ENCODE measurements at regions not wholly inside any gene's neighbourhood (a gene's known extent, or its start where the extent isn't known, plus 50 kb on each side); places are given as distances from the start of the nearest gene placed in this dataset.

DNA sequence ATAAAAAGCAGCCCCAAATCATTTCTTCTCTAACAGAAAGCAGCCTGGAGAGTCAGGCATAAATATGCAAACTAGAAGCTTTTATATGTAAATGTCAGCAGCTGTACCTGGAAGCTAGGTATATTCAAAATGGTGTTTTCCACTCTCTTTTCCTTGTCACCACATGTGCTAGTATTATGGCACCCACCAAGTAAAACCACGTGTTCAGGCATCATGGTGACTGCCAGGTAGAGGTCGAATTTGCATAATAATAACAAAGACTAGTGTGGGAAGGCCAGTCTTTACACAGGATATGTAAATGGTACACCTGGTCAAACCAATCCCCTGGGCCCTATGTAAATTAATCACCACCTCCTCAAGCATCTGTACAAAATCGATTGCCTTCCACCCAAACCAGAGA lies 124.0 kb downstream of the MMUT start:
- dilution Hi-C loops (cut with MboI; ENCODE audit: extremely low pct_ligation_motif_present, low sequenced_read_pairs) = no loop called here
- peaks cover 6% of the 10 kb centered on the region for H3K4me1 ChIP-seq (ENCODE audit: control insufficient read depth, extremely low read depth, insufficient read depth, low read length)
- H3K9ac ChIP-seq (ENCODE audit: control insufficient read depth, extremely low read depth, insufficient read depth, low read length) = no peak overlapping the region
- no peaks in the 10 kb centered on the region for H3K36me3 ChIP-seq (ENCODE audit: control insufficient read depth in 2 of 2, extremely low read depth in 1 of 2, insufficient read depth in 2 of 2, low read length in 2 of 2)
- no peak overlapping the region for H2AFZ ChIP-seq (ENCODE audit: control insufficient read depth, low read length)
- H3K27me3 ChIP-seq (ENCODE audit: control insufficient read depth, extremely low read depth, insufficient read depth, low read length) = no peaks in the 10 kb centered on the region
- TF ChIP-seq, protein P1, sequence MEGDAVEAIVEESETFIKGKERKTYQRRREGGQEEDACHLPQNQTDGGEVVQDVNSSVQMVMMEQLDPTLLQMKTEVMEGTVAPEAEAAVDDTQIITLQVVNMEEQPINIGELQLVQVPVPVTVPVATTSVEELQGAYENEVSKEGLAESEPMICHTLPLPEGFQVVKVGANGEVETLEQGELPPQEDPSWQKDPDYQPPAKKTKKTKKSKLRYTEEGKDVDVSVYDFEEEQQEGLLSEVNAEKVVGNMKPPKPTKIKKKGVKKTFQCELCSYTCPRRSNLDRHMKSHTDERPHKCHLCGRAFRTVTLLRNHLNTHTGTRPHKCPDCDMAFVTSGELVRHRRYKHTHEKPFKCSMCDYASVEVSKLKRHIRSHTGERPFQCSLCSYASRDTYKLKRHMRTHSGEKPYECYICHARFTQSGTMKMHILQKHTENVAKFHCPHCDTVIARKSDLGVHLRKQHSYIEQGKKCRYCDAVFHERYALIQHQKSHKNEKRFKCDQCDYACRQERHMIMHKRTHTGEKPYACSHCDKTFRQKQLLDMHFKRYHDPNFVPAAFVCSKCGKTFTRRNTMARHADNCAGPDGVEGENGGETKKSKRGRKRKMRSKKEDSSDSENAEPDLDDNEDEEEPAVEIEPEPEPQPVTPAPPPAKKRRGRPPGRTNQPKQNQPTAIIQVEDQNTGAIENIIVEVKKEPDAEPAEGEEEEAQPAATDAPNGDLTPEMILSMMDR (optimal IDR thresholded peaks at IDR 0.05 in 1 of 3, IDR thresholded peaks at IDR 0.05 in 1 of 3, conservative IDR thresholded peaks at IDR 0.05 in 1 of 3; ENCODE audit: extremely low read depth in 1 of 3, insufficient read depth in 2 of 3, low read length in 3 of 3) = no peak
- TF ChIP-seq EZH2 (IDR thresholded peaks at IDR 0.05; ENCODE audit: low read length) = no peak
- no peaks in the 10 kb centered on the region for H3K9me3 ChIP-seq (ENCODE audit: control insufficient read depth, low read depth, low read length)
- H4K20me1 ChIP-seq (ENCODE audit: control insufficient read depth, extremely low read depth, insufficient read depth, low read length) = no peaks in the 10 kb centered on the region
- DNase-seq (ENCODE audit: low read depth, low spot score) (no peak), FAIRE-seq (no peak)
- H3K27ac ChIP-seq (ENCODE audit: control insufficient read depth, insufficient read depth, low read length) = no peak overlapping the region
- no peaks in the 10 kb centered on the region for H3K79me2 ChIP-seq (ENCODE audit: control insufficient read depth, insufficient read depth, low read length)
- H3K4me2 ChIP-seq (ENCODE audit: control insufficient read depth, extremely low read depth, insufficient read depth, low read depth, low read length) = no peak overlapping the region
- no peaks in the 10 kb centered on the region for H3K9me1 ChIP-seq (ENCODE audit: control insufficient read depth, extremely low read depth, insufficient read depth, low read length)
- H3K4me3 ChIP-seq (ENCODE audit: control insufficient read depth in 2 of 3, extremely low read depth in 1 of 3, insufficient read depth in 2 of 3, low read depth in 1 of 3, low read length in 3 of 3) = no peak overlapping the region

- Histone ChIP-seq H3K27ac (ENCODE audit: control insufficient read depth, insufficient read depth, low read length) (no peak overlapping the region), H3K9ac (ENCODE audit: control insufficient read depth, extremely low read depth, insufficient read depth, low read length) (no peak overlapping the region), H3K4me2 (ENCODE audit: control insufficient read depth, extremely low read depth, insufficient read depth, low read depth, low read length) (no peak overlapping the region), H3K4me1 (ENCODE audit: control insufficient read depth, extremely low read depth, insufficient read depth, low read length) (no peaks in the 10 kb centered on the region), H3K27me3 (ENCODE audit: control insufficient read depth, extremely low read depth, insufficient read depth, low read length) (no peaks in the 10 kb centered on the region), H4K20me1 (ENCODE audit: control insufficient read depth, extremely low read depth, insufficient read depth, low read length) (no peaks in the 10 kb centered on the region), H3K4me3 (ENCODE audit: control insufficient read depth in 2 of 3, extremely low read depth in 1 of 3, insufficient read depth in 2 of 3, low read depth in 1 of 3, low read length in 3 of 3) (no peak overlapping the region), H2AFZ (ENCODE audit: control insufficient read depth, low read length) (no peak overlapping the region), H3K9me1 (ENCODE audit: control insufficient read depth, extremely low read depth, insufficient read depth, low read length) (no peaks in the 10 kb centered on the region), H3K36me3 (ENCODE audit: control insufficient read depth in 2 of 2, extremely low read depth in 1 of 2, insufficient read depth in 2 of 2, low read length in 2 of 2) (no peaks in the 10 kb centered on the region), H3K9me3 (ENCODE audit: control insufficient read depth, low read depth, low read length) (no peaks in the 10 kb centered on the region), H3K79me2 (ENCODE audit: control insufficient read depth, insufficient read depth, low read length) (no peaks in the 10 kb centered on the region)
- DNase-seq (ENCODE audit: low read depth, low spot score) (peak; percentile 45), FAIRE-seq (peak; percentile 56)
- dilution Hi-C loops (cut with MboI; ENCODE audit: extremely low pct_ligation_motif_present, low sequenced_read_pairs) = no loop called here
- no peak for TF ChIP-seq EZH2 (IDR thresholded peaks at IDR 0.05; ENCODE audit: low read length)
- TF ChIP-seq, protein P1 (optimal IDR thresholded peaks at IDR 0.05 in 1 of 3, IDR thresholded peaks at IDR 0.05 in 1 of 3, conservative IDR thresholded peaks at IDR 0.05 in 1 of 3; ENCODE audit: extremely low read depth in 1 of 3, insufficient read depth in 2 of 3, low read length in 3 of 3) = no peak
Measured at GRCh38 chr6:49336514-49337131, 126.4 kb downstream of the MMUT start.

Data from keratinocyte (primary cell).